ENCODE measurements at regions not wholly inside any gene's neighbourhood (a gene's known extent, or its start where the extent isn't known, plus 50 kb on each side); places are given as distances from the start of the nearest gene placed in this dataset.

DNA sequence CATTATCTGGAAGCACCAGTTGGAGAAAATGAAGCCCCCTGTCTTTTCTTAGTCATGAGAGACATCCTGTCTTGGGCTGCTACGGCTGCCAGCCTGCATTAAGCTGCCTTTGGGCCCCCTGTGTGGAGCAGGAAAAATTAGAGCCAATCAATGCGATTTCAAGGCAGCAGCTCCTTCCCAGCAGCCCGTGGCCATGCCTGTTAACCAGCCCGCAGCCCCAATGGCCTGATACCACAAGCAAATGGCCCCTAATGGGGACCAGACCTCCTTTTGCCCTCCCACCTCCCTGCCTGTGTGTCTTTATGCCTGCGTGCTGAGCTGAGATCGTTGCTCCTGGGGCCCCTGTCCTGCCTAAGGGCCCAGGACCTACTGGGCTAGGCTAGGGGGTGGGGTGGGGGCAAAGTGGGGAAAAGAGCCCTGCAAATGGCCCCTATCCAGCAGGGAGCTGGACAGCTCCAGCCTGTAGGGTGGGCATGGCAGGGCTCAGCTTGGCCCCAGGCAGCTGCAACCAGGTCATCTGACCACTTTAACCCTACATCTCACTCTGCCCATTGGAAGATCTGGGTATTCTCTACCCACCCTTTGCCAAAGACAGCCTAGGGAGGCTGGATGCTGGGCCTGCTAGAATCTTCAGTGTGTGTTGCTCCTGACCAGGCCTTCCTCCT is 53.8 kb upstream of the MRPS22 start:
- H3K4me3 Mint-ChIP-seq: no peak overlapping the region
- H3K36me3 Mint-ChIP-seq: no peaks in the 10 kb centered on the region
- no peak overlapping the region for H3K27ac Mint-ChIP-seq
- DNase-seq (ENCODE audit: low spot score in 2 of 2, unreplicated experiment in 2 of 2): no peak
- H3K9me3 Mint-ChIP-seq: no peaks in the 10 kb centered on the region
- TF ChIP-seq, protein P1, sequence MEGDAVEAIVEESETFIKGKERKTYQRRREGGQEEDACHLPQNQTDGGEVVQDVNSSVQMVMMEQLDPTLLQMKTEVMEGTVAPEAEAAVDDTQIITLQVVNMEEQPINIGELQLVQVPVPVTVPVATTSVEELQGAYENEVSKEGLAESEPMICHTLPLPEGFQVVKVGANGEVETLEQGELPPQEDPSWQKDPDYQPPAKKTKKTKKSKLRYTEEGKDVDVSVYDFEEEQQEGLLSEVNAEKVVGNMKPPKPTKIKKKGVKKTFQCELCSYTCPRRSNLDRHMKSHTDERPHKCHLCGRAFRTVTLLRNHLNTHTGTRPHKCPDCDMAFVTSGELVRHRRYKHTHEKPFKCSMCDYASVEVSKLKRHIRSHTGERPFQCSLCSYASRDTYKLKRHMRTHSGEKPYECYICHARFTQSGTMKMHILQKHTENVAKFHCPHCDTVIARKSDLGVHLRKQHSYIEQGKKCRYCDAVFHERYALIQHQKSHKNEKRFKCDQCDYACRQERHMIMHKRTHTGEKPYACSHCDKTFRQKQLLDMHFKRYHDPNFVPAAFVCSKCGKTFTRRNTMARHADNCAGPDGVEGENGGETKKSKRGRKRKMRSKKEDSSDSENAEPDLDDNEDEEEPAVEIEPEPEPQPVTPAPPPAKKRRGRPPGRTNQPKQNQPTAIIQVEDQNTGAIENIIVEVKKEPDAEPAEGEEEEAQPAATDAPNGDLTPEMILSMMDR (IDR thresholded peaks at IDR 0.05; ENCODE audit: unreplicated experiment): no peak
- H3K4me1 Mint-ChIP-seq: peaks cover 5% of the 10 kb centered on the region
- peaks cover 5% of the 10 kb centered on the region for H3K27me3 Mint-ChIP-seq (ENCODE audit: low read depth)

- Mint-ChIP-seq H3K36me3 (no peaks in the 10 kb centered on the region), H3K4me1 (peaks cover 5% of the 10 kb centered on the region), H3K9me3 (no peaks in the 10 kb centered on the region), H3K27ac (no peak overlapping the region), H3K4me3 (no peak overlapping the region), H3K27me3 (ENCODE audit: low read depth) (peaks cover 11% of the 10 kb centered on the region)
- DNase-seq (ENCODE audit: low spot score in 2 of 2, unreplicated experiment in 2 of 2): no peak
- TF ChIP-seq, protein P1 (IDR thresholded peaks at IDR 0.05; ENCODE audit: unreplicated experiment): no peak
These were observed 52.4 kb upstream of the MRPS22 start for GRCh38 chr3:139291276-139292051.

DNA sequence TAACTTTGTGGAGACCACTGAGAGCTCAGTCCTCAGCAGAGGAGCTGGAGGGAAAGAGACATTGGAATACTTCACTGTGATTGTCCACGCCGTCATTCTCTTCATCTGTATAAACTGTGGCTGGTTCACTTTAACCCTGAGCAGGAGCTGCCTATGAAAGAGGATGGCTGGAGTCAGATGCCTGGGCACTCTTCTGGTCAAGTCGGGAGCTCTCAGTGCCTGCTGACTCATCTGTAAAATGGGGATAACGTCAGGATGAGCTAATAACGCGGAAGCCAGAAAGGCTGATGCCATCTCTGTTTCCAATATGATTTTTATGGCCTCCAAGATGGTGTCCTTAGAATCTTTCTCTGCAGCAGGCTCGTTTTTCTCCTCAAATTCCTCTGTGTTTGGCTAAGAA is 51.6 kb upstream of the MRPS22 start:
- Mint-ChIP-seq H3K27ac (no peak overlapping the region), H3K4me1 (peaks cover 5% of the 10 kb centered on the region), H3K36me3 (no peaks in the 10 kb centered on the region), H3K27me3 (ENCODE audit: low read depth) (peaks cover 11% of the 10 kb centered on the region), H3K9me3 (no peaks in the 10 kb centered on the region), H3K4me3 (no peak overlapping the region)
- no peak for DNase-seq (ENCODE audit: low spot score in 2 of 2, unreplicated experiment in 2 of 2)
- TF ChIP-seq, protein P1 (IDR thresholded peaks at IDR 0.05; ENCODE audit: unreplicated experiment): no peak

- DNase-seq (ENCODE audit: low spot score in 2 of 2, unreplicated experiment in 2 of 2): no peak
- Mint-ChIP-seq H3K27me3 (ENCODE audit: low read depth) (peaks cover 11% of the 10 kb centered on the region), H3K4me1 (peaks cover 5% of the 10 kb centered on the region), H3K27ac (no peak overlapping the region), H3K9me3 (no peaks in the 10 kb centered on the region), H3K36me3 (no peaks in the 10 kb centered on the region), H3K4me3 (no peak overlapping the region)
- TF ChIP-seq, protein P1 (IDR thresholded peaks at IDR 0.05; ENCODE audit: unreplicated experiment): no peak
These were observed 50.8 kb upstream of the MRPS22 start for GRCh38 chr3:139292711-139293664.

GRCh38 chr3:139293665-139294023 is 50.2 kb upstream of the MRPS22 start:
- TF ChIP-seq, protein P1 (IDR thresholded peaks at IDR 0.05; ENCODE audit: unreplicated experiment): no peak
- peaks cover 11% of the 10 kb centered on the region for H3K27me3 Mint-ChIP-seq (ENCODE audit: low read depth)
- H3K36me3 Mint-ChIP-seq: no peaks in the 10 kb centered on the region
- no peaks in the 10 kb centered on the region for H3K9me3 Mint-ChIP-seq
- peaks cover 5% of the 10 kb centered on the region for H3K4me1 Mint-ChIP-seq
- no peak overlapping the region for H3K27ac Mint-ChIP-seq
- no peak for DNase-seq (ENCODE audit: low spot score in 2 of 2, unreplicated experiment in 2 of 2)
- H3K4me3 Mint-ChIP-seq: no peak overlapping the region

Data from mesothelial cell of epicardium (in vitro differentiated cells).